K562 (cell line): ENCODE measurements at regions not wholly inside any gene's neighbourhood (a gene's known extent, or its start where the extent isn't known, plus 50 kb on each side); places are given as distances from the start of the nearest gene placed in this dataset.

ENCODE experiments used
- CREM ChIP-seq: IDR thresholded peaks from 2 replicates; pipeline ENCODE4 v1.6.1; 2014; ENCODE audit warnings: antibody characterized with exemption, low read depth
- CSDE1 ChIP-seq, 2 experiments: fragments of 450-650 bp; IDR thresholded peaks; 2 replicates each; pipeline ENCODE4 v1.6.1; 2016; ENCODE audit warnings: mild to moderate bottlenecking in 1 of 2
- KAT2B ChIP-seq: IDR thresholded peaks from one replicate; pipeline ENCODE4 v1.6.1; 2012; ENCODE audit warnings: low read depth, mild to moderate bottlenecking, control low read depth, inconsistent platforms, low read length, moderate library complexity
- RBBP5 ChIP-seq: fragments of 200-600 bp; sonication (generic); IDR thresholded peaks from 2 replicates; pipeline ENCODE4 v1.6.1; 2012; ENCODE audit warnings: borderline replicate concordance, mild to moderate bottlenecking, low read length, control low read depth, inconsistent platforms; ENCODE audit not compliant: insufficient read depth, poor library complexity, severe bottlenecking
- RHOXF2B ChIP-seq: fragments of 250-450 bp; sonication (Bioruptor Pico); conservative IDR thresholded peaks from 2 replicates; pipeline ENCODE4 v1.5.1; 2021
- ZBTB8A ChIP-seq: fragments of 450-650 bp; IDR thresholded peaks from 2 replicates; pipeline ENCODE4 v1.6.1; 2018; ENCODE audit warnings: mild to moderate bottlenecking, moderate library complexity; ENCODE audit not compliant: partially characterized antibody
- TF ChIP-seq, protein P1 (sequence below), 2 experiments: fragments of 450-650 bp; formaldehyde crosslinking in 1 of 2; IDR thresholded peaks; 2 replicates each; pipeline versions ENCODE4 v1.4.0 to v1.6.1; 2014 to 2020; ENCODE audit warnings: mild to moderate bottlenecking in 2 of 2, borderline replicate concordance in 1 of 2, low read depth in 1 of 2

- TF ChIP-seq RBBP5, result no peak
- TF ChIP-seq RHOXF2B (CRISPR knock-in tag), result no peak
- TF ChIP-seq, protein P1, sequence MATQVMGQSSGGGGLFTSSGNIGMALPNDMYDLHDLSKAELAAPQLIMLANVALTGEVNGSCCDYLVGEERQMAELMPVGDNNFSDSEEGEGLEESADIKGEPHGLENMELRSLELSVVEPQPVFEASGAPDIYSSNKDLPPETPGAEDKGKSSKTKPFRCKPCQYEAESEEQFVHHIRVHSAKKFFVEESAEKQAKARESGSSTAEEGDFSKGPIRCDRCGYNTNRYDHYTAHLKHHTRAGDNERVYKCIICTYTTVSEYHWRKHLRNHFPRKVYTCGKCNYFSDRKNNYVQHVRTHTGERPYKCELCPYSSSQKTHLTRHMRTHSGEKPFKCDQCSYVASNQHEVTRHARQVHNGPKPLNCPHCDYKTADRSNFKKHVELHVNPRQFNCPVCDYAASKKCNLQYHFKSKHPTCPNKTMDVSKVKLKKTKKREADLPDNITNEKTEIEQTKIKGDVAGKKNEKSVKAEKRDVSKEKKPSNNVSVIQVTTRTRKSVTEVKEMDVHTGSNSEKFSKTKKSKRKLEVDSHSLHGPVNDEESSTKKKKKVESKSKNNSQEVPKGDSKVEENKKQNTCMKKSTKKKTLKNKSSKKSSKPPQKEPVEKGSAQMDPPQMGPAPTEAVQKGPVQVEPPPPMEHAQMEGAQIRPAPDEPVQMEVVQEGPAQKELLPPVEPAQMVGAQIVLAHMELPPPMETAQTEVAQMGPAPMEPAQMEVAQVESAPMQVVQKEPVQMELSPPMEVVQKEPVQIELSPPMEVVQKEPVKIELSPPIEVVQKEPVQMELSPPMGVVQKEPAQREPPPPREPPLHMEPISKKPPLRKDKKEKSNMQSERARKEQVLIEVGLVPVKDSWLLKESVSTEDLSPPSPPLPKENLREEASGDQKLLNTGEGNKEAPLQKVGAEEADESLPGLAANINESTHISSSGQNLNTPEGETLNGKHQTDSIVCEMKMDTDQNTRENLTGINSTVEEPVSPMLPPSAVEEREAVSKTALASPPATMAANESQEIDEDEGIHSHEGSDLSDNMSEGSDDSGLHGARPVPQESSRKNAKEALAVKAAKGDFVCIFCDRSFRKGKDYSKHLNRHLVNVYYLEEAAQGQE (IDR thresholded peaks at IDR 0.05; ENCODE audit: borderline replicate concordance), result no peak
- TF ChIP-seq, protein P1 (CRISPR knock-in tag; IDR thresholded peaks at IDR 0.05; ENCODE audit: low read depth), result no peak
- no peak for TF ChIP-seq KAT2B
- no peak for TF ChIP-seq CSDE1 (IDR thresholded peaks at IDR 0.05)
- no peak for TF ChIP-seq ZBTB8A
- TF ChIP-seq CREM, result no peak
Observed at GRCh38 chr1:29893806-29894205, 657.5 kb downstream of the PTPRU start (continued).
